ENCODE measurements at regions not wholly inside any gene's neighbourhood (a gene's known extent, or its start where the extent isn't known, plus 50 kb on each side); places are given as distances from the start of the nearest gene placed in this dataset.

GRCh38 chr1:22204057-22204840 lies 61.4 kb upstream of the WNT4 start (continued):
- no peak for TF ChIP-seq ZNF462 (CRISPR knock-in tag; IDR thresholded peaks at IDR 0.05)
- TF ChIP-seq ZNF331 (CRISPR knock-in tag; IDR thresholded peaks at IDR 0.05; ENCODE audit: low read depth) = no peak
- TF ChIP-seq POLR2AphosphoS5 (IDR thresholded peaks at IDR 0.05; ENCODE audit: low read depth) = no peak
- no peak for TF ChIP-seq STAT1 (IDR thresholded peaks at IDR 0.05; ENCODE audit: unreplicated experiment)
- no peak for TF ChIP-seq EZH2 (IDR thresholded peaks at IDR 0.05; ENCODE audit: low read depth, unreplicated experiment)

GRCh38 chr1:22204989-22205913 lies 62.4 kb upstream of the WNT4 start:
- no peak for ATAC-seq
- H3K27me3 ChIP-seq (ENCODE audit: insufficient read depth) = no peaks in the 10 kb centered on the region
- TF ChIP-seq CREB1 (CRISPR knock-in tag; IDR thresholded peaks at IDR 0.05; ENCODE audit: low read depth) (no peak), CTCF (conservative IDR thresholded peaks at IDR 0.05; ENCODE audit: low read depth in 2 of 2) (no peak), ZNF114 (CRISPR knock-in tag; IDR thresholded peaks at IDR 0.05) (no peak), STAT1 (IDR thresholded peaks at IDR 0.05; ENCODE audit: unreplicated experiment) (no peak), JUNB (IDR thresholded peaks at IDR 0.05; ENCODE audit: unreplicated experiment) (no peak), ETS1 (IDR thresholded peaks at IDR 0.05) (no peak), POLR2AphosphoS5 (IDR thresholded peaks at IDR 0.05; ENCODE audit: low read depth) (no peak)

More at GRCh38 chr1:22204989-22205913, 62.4 kb upstream of the WNT4 start:
- 0 out of 2 replicates have a peak, but pooled peaks cover 3% of the 10 kb centered on the region for H3K9me2 ChIP-seq (ENCODE audit: insufficient read depth)
- H3K36me3 ChIP-seq (ENCODE audit: insufficient read depth) = no peaks in the 10 kb centered on the region
- no peaks in the 10 kb centered on the region for H3F3A ChIP-seq (replicated peaks; ENCODE audit: low read depth)
- H3K4me1 ChIP-seq (ENCODE audit: insufficient read depth) = peaks cover 10% of the 10 kb centered on the region; the same call in 1 of the 2 replicates
- H4K20me1 ChIP-seq (replicated peaks; ENCODE audit: insufficient read depth) = no peaks in the 10 kb centered on the region
- Mint-ChIP-seq H3K36me3 (ENCODE audit: low read depth) (no peaks in the 10 kb centered on the region), H3K4me3 (no peak overlapping the region), H3K27me3 (ENCODE audit: insufficient read depth, low read depth, poor library complexity) (peaks cover 7% of the 10 kb centered on the region), H3K27ac (no peak overlapping the region), H3K9me3 (no peaks in the 10 kb centered on the region; the same call in 2 of the 3 replicates), H3K4me1 (peaks cover 21% of the 10 kb centered on the region)
- H3K27ac ChIP-seq (ENCODE audit: low read depth) = no peak overlapping the region
- no peak overlapping the region for H2AFZ ChIP-seq
- H3K4me2 ChIP-seq = no peak overlapping the region
- DNase-seq (ENCODE audit: low spot score) = no peak
- no peaks in the 10 kb centered on the region for H3K79me2 ChIP-seq (replicated peaks; ENCODE audit: insufficient read depth)
- H3K4me3 ChIP-seq = no peak overlapping the region
